Esophagus (tissue), 2 donors: ENCODE measurements at regions not wholly inside any gene's neighbourhood (a gene's known extent, or its start where the extent isn't known, plus 50 kb on each side); places are given as distances from the start of the nearest gene placed in this dataset.
"Not testable (repeated sequence)": the region's sequence is repeated elsewhere in the genome, so short reads cannot be mapped to it uniquely, and the experiment has no call there.

Experiments used
- H3K27ac ChIP-seq, 2 donors: one replicate each; pipeline ENCODE4 v1.5.1; 2013; ENCODE audit warnings: low read depth in 2 of 2, mild to moderate bottlenecking in 2 of 2, inconsistent platforms in 1 of 2, low read length in 1 of 2, moderate library complexity in 1 of 2
- H3K27me3 ChIP-seq, 2 donors: one replicate each; pipeline ENCODE4 v1.6.1; 2013; ENCODE audit warnings: low read length in 2 of 2, control low read depth in 1 of 2, mild to moderate bottlenecking in 1 of 2; ENCODE audit not compliant: insufficient read depth in 2 of 2, control insufficient read depth in 1 of 2
- H3K36me3 ChIP-seq, 2 donors: one replicate each; pipeline ENCODE4 v1.6.1; 2013; ENCODE audit warnings: low read length in 1 of 2; ENCODE audit not compliant: control insufficient read depth in 2 of 2, insufficient read depth in 2 of 2
- H3K4me1 ChIP-seq, 2 donors: one replicate each; pipeline ENCODE4 v1.6.1; 2013; ENCODE audit warnings: low read length in 1 of 2; ENCODE audit not compliant: control insufficient read depth in 2 of 2, insufficient read depth in 2 of 2
- H3K4me3 ChIP-seq, 2 donors: one replicate each; pipeline ENCODE4 v1.5.1; 2013; ENCODE audit warnings: low read length in 2 of 2, mild to moderate bottlenecking in 2 of 2, low read depth in 1 of 2, moderate library complexity in 1 of 2
- H3K9me3 ChIP-seq, 2 donors: one replicate each; pipeline ENCODE4 v1.6.1; 2013; ENCODE audit warnings: mild to moderate bottlenecking in 2 of 2, low read depth in 1 of 2, low read length in 1 of 2, moderate library complexity in 1 of 2; ENCODE audit not compliant: control insufficient read depth in 2 of 2, insufficient read depth in 1 of 2
- whole genome bisulfite sequencing, 2 donors: extraction: QIAGEN DNeasy Blood & Tissue Kit; methylation state at CpG; one replicate each; pipeline ENCODE4 v1.1.7; 2013; 5-methylcytosine and 5-hydroxymethylcytosine counted together
- donor health status: healthy with polysubstance abuse.
- donor health status: Bipolar disorder and iron deficiency.

- no peaks in the 10 kb centered on the region for H3K9me3 ChIP-seq
- no peaks in the 10 kb centered on the region for H3K27me3 ChIP-seq
- H3K27ac ChIP-seq, result no peak overlapping the region
- WGBS, 2 donors, result 7 to 8% methylated on average over 1 of the region's 1 CpG
- H3K4me3 ChIP-seq, result no peak overlapping the region
- H3K4me1 ChIP-seq, result no peaks in the 10 kb centered on the region
- H3K36me3 ChIP-seq, result no peaks in the 10 kb centered on the region
These were observed 693.9 kb upstream of the MGAT4C start for GRCh38 chr12:86950043-86950442.

- H3K9me3 ChIP-seq, result no peaks in the 10 kb centered on the region
- H3K4me1 ChIP-seq, result no peaks in the 10 kb centered on the region
- H3K36me3 ChIP-seq, result no peaks in the 10 kb centered on the region
- 87 to 89% methylated on average over 1 of the region's 1 CpG for WGBS, 2 donors
- no peak overlapping the region for H3K4me3 ChIP-seq
- H3K27me3 ChIP-seq, result no peaks in the 10 kb centered on the region
- H3K27ac ChIP-seq, result no peak overlapping the region
These were observed 692.7 kb upstream of the MGAT4C start for GRCh38 chr12:86948851-86949250.

GRCh38 chr12:86945685-86946196 lies 689.5 kb upstream of the MGAT4C start:
- Histone ChIP-seq H3K27ac (no peak overlapping the region), H3K36me3 (no peaks in the 10 kb centered on the region), H3K27me3 (no peaks in the 10 kb centered on the region), H3K4me1 (no peaks in the 10 kb centered on the region), H3K4me3 (no peak overlapping the region), H3K9me3 (no peaks in the 10 kb centered on the region)
- 65 to 74% methylated on average over 1 of the region's 1 CpG for WGBS, 2 donors

- WGBS, 2 donors, result 77 to 82% methylated on average over 3 of the region's 3 CpGs
- not testable (repeated sequence) for H3K9me3 ChIP-seq, H3K4me3 ChIP-seq, H3K27ac ChIP-seq, H3K4me1 ChIP-seq, H3K36me3 ChIP-seq, H3K27me3 ChIP-seq
These were observed 688.1 kb upstream of the MGAT4C start for GRCh38 chr12:86944197-86944819.

- H3K27me3 ChIP-seq, result no peaks in the 10 kb centered on the region
- no peaks in the 10 kb centered on the region for H3K36me3 ChIP-seq
- H3K4me3 ChIP-seq, result no peak overlapping the region
- H3K9me3 ChIP-seq, result no peaks in the 10 kb centered on the region
- H3K27ac ChIP-seq, result no peak overlapping the region
- H3K4me1 ChIP-seq, result no peaks in the 10 kb centered on the region
These were observed 675.5 kb upstream of the MGAT4C start for GRCh38 chr12:86931714-86932113.

GRCh38 chr12:86929962-86930361 lies 673.8 kb upstream of the MGAT4C start:
- no peaks in the 10 kb centered on the region for H3K4me1 ChIP-seq
- H3K27ac ChIP-seq, result no peak overlapping the region
- 83 to 85% methylated on average over 2 of the region's 2 CpGs for WGBS, 2 donors
- H3K9me3 ChIP-seq, result no peaks in the 10 kb centered on the region
- H3K27me3 ChIP-seq, result no peaks in the 10 kb centered on the region
- no peaks in the 10 kb centered on the region for H3K36me3 ChIP-seq
- no peak overlapping the region for H3K4me3 ChIP-seq

GRCh38 chr12:86917121-86917520 lies 660.9 kb upstream of the MGAT4C start:
- H3K27me3 ChIP-seq, result no peaks in the 10 kb centered on the region

GRCh38 chr12:86914721-86915120 lies 658.5 kb upstream of the MGAT4C start:
- H3K36me3 ChIP-seq, result no peaks in the 10 kb centered on the region

More at GRCh38 chr12:86917121-86917520, 660.9 kb upstream of the MGAT4C start:
- H3K9me3 ChIP-seq, result no peaks in the 10 kb centered on the region
- H3K27ac ChIP-seq, result no peak overlapping the region
- H3K4me1 ChIP-seq, result no peaks in the 10 kb centered on the region
- no peaks in the 10 kb centered on the region for H3K36me3 ChIP-seq
- H3K4me3 ChIP-seq, result no peak overlapping the region
- WGBS, 2 donors, result 83 to 92% methylated on average over 1 of the region's 1 CpG

GRCh38 chr12:86911973-86912372 lies 655.8 kb upstream of the MGAT4C start:
- no peaks in the 10 kb centered on the region for H3K36me3 ChIP-seq
- H3K4me1 ChIP-seq, result no peaks in the 10 kb centered on the region
- WGBS, 2 donors, result 71 to 79% methylated on average over 3 of the region's 3 CpGs

More at GRCh38 chr12:86914721-86915120, 658.5 kb upstream of the MGAT4C start:
- Histone ChIP-seq H3K9me3 (no peaks in the 10 kb centered on the region), H3K4me1 (no peaks in the 10 kb centered on the region), H3K27me3 (no peaks in the 10 kb centered on the region), H3K4me3 (no peak overlapping the region), H3K27ac (no peak overlapping the region)

GRCh38 chr12:86903159-86903558 lies 647.0 kb upstream of the MGAT4C start:
- WGBS, 2 donors, result 32 to 50% methylated on average over 1 of the region's 1 CpG
- Histone ChIP-seq H3K4me3 (no peak overlapping the region), H3K9me3 (no peaks in the 10 kb centered on the region), H3K27ac (no peak overlapping the region), H3K4me1 (no peaks in the 10 kb centered on the region), H3K27me3 (no peaks in the 10 kb centered on the region), H3K36me3 (no peaks in the 10 kb centered on the region)

More at GRCh38 chr12:86911973-86912372, 655.8 kb upstream of the MGAT4C start:
- H3K4me3 ChIP-seq, result no peak overlapping the region
- H3K27ac ChIP-seq, result no peak overlapping the region
- H3K27me3 ChIP-seq, result no peaks in the 10 kb centered on the region
- no peaks in the 10 kb centered on the region for H3K9me3 ChIP-seq
